Adipocyte (in vitro differentiated cells): ENCODE measurements at regions not wholly inside any gene's neighbourhood (a gene's known extent, or its start where the extent isn't known, plus 50 kb on each side); places are given as distances from the start of the nearest gene placed in this dataset.

ENCODE experiments used
- DNase-seq: peaks from one replicate; pipeline ENCODE4 v3.0.0-alpha.2; 2015; ENCODE audit warnings: low read depth
- H3K27me3 ChIP-seq: replicated peaks from 2 replicates; pipeline ENCODE4 v1.7.0; 2013; ENCODE audit warnings: mild to moderate bottlenecking, low read length, moderate library complexity; ENCODE audit not compliant: control insufficient read depth, insufficient read depth
- H3K36me3 ChIP-seq: 2 replicates; pipeline ENCODE4 v1.7.0; 2013; ENCODE audit warnings: low read length, mild to moderate bottlenecking, moderate library complexity; ENCODE audit not compliant: control insufficient read depth, insufficient read depth, severe bottlenecking
- H3K4me1 ChIP-seq: 2 replicates; pipeline ENCODE4 v1.7.0; 2013; ENCODE audit warnings: mild to moderate bottlenecking, low read length, moderate library complexity; ENCODE audit not compliant: control insufficient read depth, insufficient read depth
- H3K4me3 ChIP-seq: 2 replicates; pipeline ENCODE4 v1.7.0; 2013; ENCODE audit warnings: mild to moderate bottlenecking, low read length, moderate library complexity
- H3K9ac ChIP-seq: 2 replicates; pipeline ENCODE4 v1.7.0; 2013; ENCODE audit warnings: mild to moderate bottlenecking, low read length, moderate library complexity
- H3K9me3 ChIP-seq: 2 replicates; pipeline ENCODE4 v1.7.0; 2013; ENCODE audit warnings: mild to moderate bottlenecking, low read length, moderate library complexity; ENCODE audit not compliant: control insufficient read depth

- Histone ChIP-seq H3K27me3 (no peaks in the 10 kb centered on the region), H3K36me3 (no peaks in the 10 kb centered on the region), H3K9ac (peak overlapping the region; percentile 74), H3K4me1 (peaks cover 38% of the 10 kb centered on the region), H3K9me3 (no peaks in the 10 kb centered on the region), H3K4me3 (peak overlapping the region; percentile 70)
- DNase-seq = no peak
These were observed 188.0 kb downstream of the CAND1 start for GRCh38 chr12:67457136-67457535.

- Histone ChIP-seq H3K9ac (peak overlapping the region; percentile 74), H3K27me3 (no peaks in the 10 kb centered on the region), H3K4me1 (peaks cover 38% of the 10 kb centered on the region), H3K36me3 (no peaks in the 10 kb centered on the region), H3K4me3 (peak overlapping the region; percentile 70), H3K9me3 (no peaks in the 10 kb centered on the region)
- DNase-seq = peak; percentile 8
These were observed 188.9 kb downstream of the CAND1 start for GRCh38 chr12:67457778-67458665.

- H3K4me3 ChIP-seq = no peak overlapping the region
- H3K36me3 ChIP-seq = no peaks in the 10 kb centered on the region
- peaks cover 43% of the 10 kb centered on the region for H3K4me1 ChIP-seq
- H3K9ac ChIP-seq = no peak overlapping the region
- H3K27me3 ChIP-seq = no peaks in the 10 kb centered on the region
- no peaks in the 10 kb centered on the region for H3K9me3 ChIP-seq
- DNase-seq = no peak
These were observed 189.4 kb upstream of the DYRK2 start for GRCh38 chr12:67459173-67459572.

- no peaks in the 10 kb centered on the region for H3K36me3 ChIP-seq
- no peak for DNase-seq
- no peak overlapping the region for H3K4me3 ChIP-seq
- no peaks in the 10 kb centered on the region for H3K9me3 ChIP-seq
- no peaks in the 10 kb centered on the region for H3K27me3 ChIP-seq
- peaks cover 43% of the 10 kb centered on the region for H3K4me1 ChIP-seq
- H3K9ac ChIP-seq = no peak overlapping the region
These were observed 189.0 kb upstream of the DYRK2 start for GRCh38 chr12:67459578-67459977.

- Histone ChIP-seq H3K27me3 (no peaks in the 10 kb centered on the region), H3K4me3 (no peak overlapping the region), H3K36me3 (no peaks in the 10 kb centered on the region), H3K9me3 (no peaks in the 10 kb centered on the region), H3K4me1 (peaks cover 43% of the 10 kb centered on the region), H3K9ac (no peak overlapping the region)
- no peak for DNase-seq
These were observed 188.2 kb upstream of the DYRK2 start for GRCh38 chr12:67460388-67460787.

GRCh38 chr12:67468549-67469245, 179.8 kb upstream of the DYRK2 start:
- Histone ChIP-seq H3K4me1 (peaks cover 25% of the 10 kb centered on the region), H3K36me3 (no peaks in the 10 kb centered on the region), H3K9ac (no peak overlapping the region), H3K9me3 (peaks cover 10% of the 10 kb centered on the region), H3K27me3 (no peaks in the 10 kb centered on the region), H3K4me3 (no peak overlapping the region)
- no peak for DNase-seq

GRCh38 chr12:67469666-67470065, 178.9 kb upstream of the DYRK2 start:
- H3K36me3 ChIP-seq = no peaks in the 10 kb centered on the region
- DNase-seq = no peak

GRCh38 chr12:67471810-67472209, 176.7 kb upstream of the DYRK2 start:
- H3K4me1 ChIP-seq = peaks cover 26% of the 10 kb centered on the region
- H3K9me3 ChIP-seq = peaks cover under 1% of the 10 kb centered on the region
- H3K36me3 ChIP-seq = no peaks in the 10 kb centered on the region

More at GRCh38 chr12:67469666-67470065, 178.9 kb upstream of the DYRK2 start:
- Histone ChIP-seq H3K9me3 (peaks cover 10% of the 10 kb centered on the region), H3K4me1 (peaks cover 22% of the 10 kb centered on the region), H3K9ac (no peak overlapping the region), H3K4me3 (no peak overlapping the region), H3K27me3 (no peaks in the 10 kb centered on the region)

GRCh38 chr12:67472539-67472938, 176.0 kb upstream of the DYRK2 start:
- Histone ChIP-seq H3K9ac (no peak overlapping the region), H3K9me3 (no peaks in the 10 kb centered on the region)

More at GRCh38 chr12:67471810-67472209, 176.7 kb upstream of the DYRK2 start:
- peak; percentile 7 for DNase-seq
- Histone ChIP-seq H3K9ac (no peak overlapping the region), H3K4me3 (no peak overlapping the region), H3K27me3 (no peaks in the 10 kb centered on the region)

GRCh38 chr12:67474934-67475620, 173.5 kb upstream of the DYRK2 start:
- no peak overlapping the region for H3K9ac ChIP-seq
- H3K4me3 ChIP-seq = no peak overlapping the region
- H3K27me3 ChIP-seq = no peaks in the 10 kb centered on the region
- no peaks in the 10 kb centered on the region for H3K9me3 ChIP-seq
- H3K4me1 ChIP-seq = peaks cover 26% of the 10 kb centered on the region
- H3K36me3 ChIP-seq = no peaks in the 10 kb centered on the region
- DNase-seq = peak; percentile 33

More at GRCh38 chr12:67472539-67472938, 176.0 kb upstream of the DYRK2 start:
- H3K4me3 ChIP-seq = no peak overlapping the region
- no peaks in the 10 kb centered on the region for H3K27me3 ChIP-seq
- no peaks in the 10 kb centered on the region for H3K36me3 ChIP-seq
- peaks cover 26% of the 10 kb centered on the region for H3K4me1 ChIP-seq
- no peak for DNase-seq

- Histone ChIP-seq H3K9me3 (no peaks in the 10 kb centered on the region), H3K9ac (no peak overlapping the region), H3K4me1 (peaks cover 26% of the 10 kb centered on the region), H3K4me3 (no peak overlapping the region), H3K27me3 (no peaks in the 10 kb centered on the region), H3K36me3 (no peaks in the 10 kb centered on the region)
- no peak for DNase-seq
These were observed 172.8 kb upstream of the DYRK2 start for GRCh38 chr12:67475725-67476124.
